ENCODE measurements at regions not wholly inside any gene's neighbourhood (a gene's known extent, or its start where the extent isn't known, plus 50 kb on each side); places are given as distances from the start of the nearest gene placed in this dataset.

DNA sequence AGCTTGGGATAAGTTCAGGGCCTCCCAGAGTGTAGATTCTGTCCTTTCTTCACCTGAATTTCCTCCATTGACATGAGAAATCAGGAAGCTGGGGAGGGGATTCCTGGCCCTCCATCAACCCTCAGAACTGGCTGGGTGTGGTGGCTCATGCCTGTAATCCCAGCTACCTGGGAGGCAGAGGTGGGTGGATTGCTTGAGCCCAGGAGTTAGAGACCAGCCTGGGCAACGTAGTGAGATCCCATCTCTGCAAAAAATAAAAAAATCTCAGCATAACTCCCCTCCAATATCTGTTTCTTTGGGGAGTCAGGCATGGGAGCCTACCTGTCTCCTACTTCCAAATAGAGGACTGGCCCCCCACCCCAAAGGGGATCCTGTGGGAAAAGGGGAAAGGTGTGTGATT is 59.8 kb upstream of the TBX3 start:
- no peak for TF ChIP-seq YY1 (IDR thresholded peaks at IDR 0.05; ENCODE audit: insufficient read depth, insufficient read length)
- TF ChIP-seq SUZ12 (IDR thresholded peaks at IDR 0.05; ENCODE audit: extremely low read depth, insufficient read depth, insufficient read length): no peak

Data from NT2/D1 (cell line).